Caki2 (cell line): ENCODE measurements at regions not wholly inside any gene's neighbourhood (a gene's known extent, or its start where the extent isn't known, plus 50 kb on each side); places are given as distances from the start of the nearest gene placed in this dataset.
A peak's percentile ranks its signal among the peaks of the same experiment; 100 is the strongest.

Source experiments
- DNase-seq: peaks from one replicate; pipeline ENCODE4 v3.0.0-alpha.2; 2015; ENCODE audit warnings: low read depth
- in situ Hi-C: cut with HindIII; loops from 2 replicates; pipeline ENCODE4 v1.10.0; 2016; ENCODE audit warnings: low sequenced_read_pairs, low pct_unique_long_range_greater_than_20kb, mixed read lengths

- in situ Hi-C loops: no loop called here
- DNase-seq: no peak
Measured at GRCh38 chr2:226657340-226658053, 142.1 kb downstream of the IRS1 start.

- peak; percentile 64 for DNase-seq
- in situ Hi-C loops: no loop called here
Measured at GRCh38 chr2:226656367-226656766, 143.3 kb downstream of the IRS1 start.

GRCh38 chr2:226655871-226656270, 143.7 kb downstream of the IRS1 start:
- in situ Hi-C loops: no loop called here
- DNase-seq: no peak

GRCh38 chr2:226652983-226653765, 146.4 kb downstream of the IRS1 start:
- in situ Hi-C loops: no loop called here
- DNase-seq: no peak

- DNase-seq: peak; percentile 88
- in situ Hi-C loops: no loop called here
Measured at GRCh38 chr2:226652369-226652768, 147.3 kb downstream of the IRS1 start.

GRCh38 chr2:226649871-226650660, 149.6 kb downstream of the IRS1 start:
- peak; percentile 71 for DNase-seq
- in situ Hi-C loops: no loop called here

GRCh38 chr2:226649201-226649600, 150.4 kb downstream of the IRS1 start:
- no peak for DNase-seq
- in situ Hi-C loops: no loop called here

- in situ Hi-C loops: no loop called here
- DNase-seq: no peak
Measured at GRCh38 chr2:226647621-226648518, 151.8 kb downstream of the IRS1 start.

GRCh38 chr2:226644399-226644865, 155.2 kb downstream of the IRS1 start:
- in situ Hi-C loops: no loop called here
- no peak for DNase-seq

GRCh38 chr2:226643946-226644282, 155.7 kb downstream of the IRS1 start:
- in situ Hi-C loops: no loop called here

GRCh38 chr2:226643030-226643945, 156.3 kb downstream of the IRS1 start:
- DNase-seq: no peak
- in situ Hi-C loops: no loop called here

More at GRCh38 chr2:226643946-226644282, 155.7 kb downstream of the IRS1 start:
- no peak for DNase-seq

- in situ Hi-C loops: no loop called here
- DNase-seq: no peak
Measured at GRCh38 chr2:226641008-226641407, 158.6 kb downstream of the IRS1 start.

GRCh38 chr2:226640501-226640900, 159.1 kb downstream of the IRS1 start:
- in situ Hi-C loops: no loop called here
- no peak for DNase-seq

GRCh38 chr2:226639550-226639949, 160.1 kb downstream of the IRS1 start:
- no peak for DNase-seq
- in situ Hi-C loops: no loop called here

- in situ Hi-C loops: no loop called here
- no peak for DNase-seq
Measured at GRCh38 chr2:226638576-226638975, 161.0 kb downstream of the IRS1 start.

GRCh38 chr2:226637383-226637782, 162.2 kb downstream of the IRS1 start:
- in situ Hi-C loops: no loop called here
- DNase-seq: no peak

- in situ Hi-C loops: no loop called here
- no peak for DNase-seq
Measured at GRCh38 chr2:226636586-226636985, 163.0 kb downstream of the IRS1 start.
